ENCODE measurements at regions not wholly inside any gene's neighbourhood (a gene's known extent, or its start where the extent isn't known, plus 50 kb on each side); places are given as distances from the start of the nearest gene placed in this dataset.

- Mint-ChIP-seq H3K36me3 (ENCODE audit: insufficient read depth, unreplicated experiment) (no peaks in the 10 kb centered on the region), H3K9me3 (ENCODE audit: low read depth, unreplicated experiment) (peaks cover 15% of the 10 kb centered on the region), H3K27me3 (ENCODE audit: unreplicated experiment) (no peaks in the 10 kb centered on the region), H3K27ac (ENCODE audit: unreplicated experiment) (no peak overlapping the region), H3K4me1 (ENCODE audit: low read depth, unreplicated experiment) (no peaks in the 10 kb centered on the region), H3K4me3 (ENCODE audit: low read depth, unreplicated experiment) (no peak overlapping the region)
- no peak for DNase-seq
- no TSS peak for BruUV-seq (replicated peaks)
- TF ChIP-seq, protein P1, sequence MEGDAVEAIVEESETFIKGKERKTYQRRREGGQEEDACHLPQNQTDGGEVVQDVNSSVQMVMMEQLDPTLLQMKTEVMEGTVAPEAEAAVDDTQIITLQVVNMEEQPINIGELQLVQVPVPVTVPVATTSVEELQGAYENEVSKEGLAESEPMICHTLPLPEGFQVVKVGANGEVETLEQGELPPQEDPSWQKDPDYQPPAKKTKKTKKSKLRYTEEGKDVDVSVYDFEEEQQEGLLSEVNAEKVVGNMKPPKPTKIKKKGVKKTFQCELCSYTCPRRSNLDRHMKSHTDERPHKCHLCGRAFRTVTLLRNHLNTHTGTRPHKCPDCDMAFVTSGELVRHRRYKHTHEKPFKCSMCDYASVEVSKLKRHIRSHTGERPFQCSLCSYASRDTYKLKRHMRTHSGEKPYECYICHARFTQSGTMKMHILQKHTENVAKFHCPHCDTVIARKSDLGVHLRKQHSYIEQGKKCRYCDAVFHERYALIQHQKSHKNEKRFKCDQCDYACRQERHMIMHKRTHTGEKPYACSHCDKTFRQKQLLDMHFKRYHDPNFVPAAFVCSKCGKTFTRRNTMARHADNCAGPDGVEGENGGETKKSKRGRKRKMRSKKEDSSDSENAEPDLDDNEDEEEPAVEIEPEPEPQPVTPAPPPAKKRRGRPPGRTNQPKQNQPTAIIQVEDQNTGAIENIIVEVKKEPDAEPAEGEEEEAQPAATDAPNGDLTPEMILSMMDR (IDR thresholded peaks at IDR 0.05; ENCODE audit: unreplicated experiment), result no peak
- intact Hi-C loops (cut with micrococcal nuclease; ENCODE audit: unreplicated experiment), result no loop called here
- CTCF ChIA-PET, result no interaction called here
These were observed 163.6 kb upstream of the PRLR start for GRCh38 chr5:35393901-35394300.

DNA sequence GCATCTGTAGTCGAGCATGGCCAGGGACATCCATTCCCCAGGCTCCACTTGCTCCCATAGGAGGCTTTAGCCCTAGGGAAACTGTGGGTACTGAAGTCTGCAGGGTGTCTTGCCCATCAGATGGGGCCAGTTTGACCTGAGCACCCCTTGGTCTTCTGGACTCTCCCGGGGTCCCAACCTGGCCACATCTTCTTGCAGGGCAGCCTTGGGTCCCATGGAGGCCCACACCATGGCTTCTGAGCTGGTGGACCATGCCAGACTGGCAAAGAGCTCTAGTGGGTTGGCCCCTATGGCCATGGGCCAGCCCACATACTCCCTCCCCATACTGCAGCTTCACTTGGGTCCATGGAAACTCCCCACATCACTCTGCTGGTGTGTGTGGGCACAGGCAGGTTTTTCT is 154.4 kb upstream of the PRLR start:
- intact Hi-C loops (cut with micrococcal nuclease; ENCODE audit: unreplicated experiment), result no loop called here
- DNase-seq, result no peak
- Mint-ChIP-seq H3K4me3 (ENCODE audit: low read depth, unreplicated experiment) (no peak overlapping the region), H3K27ac (ENCODE audit: unreplicated experiment) (no peak overlapping the region), H3K4me1 (ENCODE audit: low read depth, unreplicated experiment) (no peaks in the 10 kb centered on the region), H3K9me3 (ENCODE audit: low read depth, unreplicated experiment) (peaks cover 18% of the 10 kb centered on the region), H3K36me3 (ENCODE audit: insufficient read depth, unreplicated experiment) (no peaks in the 10 kb centered on the region), H3K27me3 (ENCODE audit: unreplicated experiment) (no peaks in the 10 kb centered on the region)
- no TSS peak for BruUV-seq (replicated peaks)
- CTCF ChIA-PET, result no interaction called here
- TF ChIP-seq, protein P1 (IDR thresholded peaks at IDR 0.05; ENCODE audit: unreplicated experiment), result no peak

DNA sequence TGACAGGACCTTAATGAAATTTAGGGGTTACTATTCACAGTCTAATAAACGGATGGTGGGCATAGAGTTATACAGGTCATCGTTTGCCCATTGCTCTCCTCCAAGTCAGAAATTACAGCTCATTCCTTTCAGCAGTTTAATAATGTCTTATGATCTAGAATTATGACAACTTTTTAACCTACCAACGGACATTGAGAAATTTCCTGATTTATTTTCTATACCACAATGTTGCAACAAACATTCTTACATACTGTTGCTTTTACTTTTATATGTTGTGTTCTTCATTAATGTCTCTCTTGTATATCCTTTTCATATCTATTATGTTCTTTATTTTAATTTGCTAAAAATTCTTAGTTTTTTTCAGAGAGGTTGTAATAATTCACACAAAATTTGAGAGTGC is 152.8 kb upstream of the PRLR start:
- H3K4me3 Mint-ChIP-seq (ENCODE audit: low read depth, unreplicated experiment), result no peak overlapping the region
- no TSS peak for BruUV-seq (replicated peaks)
- CTCF ChIA-PET, result no interaction called here
- H3K9me3 Mint-ChIP-seq (ENCODE audit: low read depth, unreplicated experiment), result peaks cover 18% of the 10 kb centered on the region
- H3K27ac Mint-ChIP-seq (ENCODE audit: unreplicated experiment), result no peak overlapping the region
- intact Hi-C loops (cut with micrococcal nuclease; ENCODE audit: unreplicated experiment), result no loop called here
- TF ChIP-seq, protein P1 (IDR thresholded peaks at IDR 0.05; ENCODE audit: unreplicated experiment), result no peak
- no peaks in the 10 kb centered on the region for H3K27me3 Mint-ChIP-seq (ENCODE audit: unreplicated experiment)
- H3K36me3 Mint-ChIP-seq (ENCODE audit: insufficient read depth, unreplicated experiment), result no peaks in the 10 kb centered on the region
- no peak for DNase-seq
- no peaks in the 10 kb centered on the region for H3K4me1 Mint-ChIP-seq (ENCODE audit: low read depth, unreplicated experiment)

DNA sequence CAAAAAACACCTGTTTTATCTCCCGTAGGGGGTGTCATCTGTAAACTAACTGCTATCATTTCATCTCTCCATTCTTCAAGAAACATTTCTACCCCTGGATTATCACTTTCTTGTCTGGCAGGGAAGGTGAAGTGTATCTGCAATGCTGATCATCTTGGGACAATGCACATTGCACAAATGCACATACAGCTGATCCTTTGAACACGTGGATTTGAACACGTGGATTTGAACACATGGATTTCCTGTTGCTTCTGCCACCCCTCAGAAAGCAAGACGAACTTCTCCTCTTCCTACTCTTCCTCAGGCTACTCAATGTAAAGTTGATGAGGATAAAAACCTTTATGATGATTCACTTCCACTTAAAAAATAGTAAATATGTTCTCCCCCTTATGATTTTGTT is 147.4 kb upstream of the PRLR start:
- no TSS peak for BruUV-seq (replicated peaks)
- Mint-ChIP-seq H3K36me3 (ENCODE audit: insufficient read depth, unreplicated experiment) (no peaks in the 10 kb centered on the region), H3K9me3 (ENCODE audit: low read depth, unreplicated experiment) (peaks cover 5% of the 10 kb centered on the region), H3K27ac (ENCODE audit: unreplicated experiment) (no peak overlapping the region), H3K4me3 (ENCODE audit: low read depth, unreplicated experiment) (no peak overlapping the region), H3K27me3 (ENCODE audit: unreplicated experiment) (no peaks in the 10 kb centered on the region), H3K4me1 (ENCODE audit: low read depth, unreplicated experiment) (no peaks in the 10 kb centered on the region)
- no peak for DNase-seq
- intact Hi-C loops (cut with micrococcal nuclease; ENCODE audit: unreplicated experiment), result no loop called here
- CTCF ChIA-PET, result no interaction called here
- TF ChIP-seq, protein P1 (IDR thresholded peaks at IDR 0.05; ENCODE audit: unreplicated experiment), result no peak

- no peaks in the 10 kb centered on the region for H3K36me3 Mint-ChIP-seq (ENCODE audit: insufficient read depth, unreplicated experiment)
- H3K9me3 Mint-ChIP-seq (ENCODE audit: low read depth, unreplicated experiment), result peaks cover 5% of the 10 kb centered on the region
- intact Hi-C loops (cut with micrococcal nuclease; ENCODE audit: unreplicated experiment), result no loop called here
- no peaks in the 10 kb centered on the region for H3K27me3 Mint-ChIP-seq (ENCODE audit: unreplicated experiment)
- no peak for DNase-seq
- CTCF ChIA-PET, result no interaction called here
- no TSS peak for BruUV-seq (replicated peaks)
- H3K27ac Mint-ChIP-seq (ENCODE audit: unreplicated experiment), result no peak overlapping the region
- no peaks in the 10 kb centered on the region for H3K4me1 Mint-ChIP-seq (ENCODE audit: low read depth, unreplicated experiment)
- TF ChIP-seq, protein P1 (IDR thresholded peaks at IDR 0.05; ENCODE audit: unreplicated experiment), result no peak
- no peak overlapping the region for H3K4me3 Mint-ChIP-seq (ENCODE audit: low read depth, unreplicated experiment)
These were observed 144.3 kb upstream of the PRLR start for GRCh38 chr5:35374584-35374983.
